K562 (cell line): ENCODE measurements at regions not wholly inside any gene's neighbourhood (a gene's known extent, or its start where the extent isn't known, plus 50 kb on each side); places are given as distances from the start of the nearest gene placed in this dataset.

Source experiments
- ATAC-seq: fragments of 200-7000 bp; cut with Tn5 transposase; 3 replicates; pipeline ENCODE4 v1.9.1; 2020; ENCODE audit warnings: moderate library complexity
- BruUV-seq: library from RNA; stranded (reverse); fragments of 400-500 nt; replicated peaks from 2 replicates; lab custom pipeline; 2021; lab: Mats Ljungman, UMichigan
- CTCF ChIA-PET: fragments of 300-600 bp; formaldehyde crosslinking; extraction: SDS; loops from one replicate; lab custom pipeline; 2021; ENCODE audit warnings: low intra/inter-chr PET ratio; lab: Yijun Ruan, JAX
- POLR2A ChIA-PET: fragments of 300-600, 350-650 bp; sonication (Branson Sonifier 250); formaldehyde crosslinking; extraction: SDS; loops from one replicate; lab custom pipeline; 2021; ENCODE audit warnings: antibody characterized with exemption, inconsistent platforms; lab: Yijun Ruan, JAX
- DNase-seq, 4 experiments: peaks; one replicate each; pipeline versions ENCODE4 v3.0.0 to v3.0.0-alpha.2; 2011 to 2018; ENCODE audit warnings: low spot score in 3 of 4, mixed read lengths in 3 of 4; ENCODE audit errors: extremely low read depth in 1 of 4
- FAIRE-seq: peaks from 2 replicates; lab custom pipeline; 2011; peaks lifted over from hg19 to GRCh38; lab: Jason Lieb, UNC
- H2AFZ ChIP-seq: 2 replicates; pipeline ENCODE4 v1.6.0; 2011; ENCODE audit warnings: low read depth, low read length, control low read depth, inconsistent platforms
- H3K27ac ChIP-seq: fragments of 200-600 bp; 3 replicates; pipeline ENCODE4 v1.8.0; 2011; ENCODE audit warnings: low read depth, mild to moderate bottlenecking, control low read depth, inconsistent platforms, low read length, moderate library complexity, mixed read lengths; ENCODE audit errors: extremely low read depth
- H3K27me3 ChIP-seq, 2 experiments: fragments of 300-600 bp in 1 of 2; 2 replicates in 1 of 2; 3 replicates in 1 of 2; pipeline versions ENCODE4 v1.6.0 to v1.8.0; 2011; ENCODE audit warnings: inconsistent platforms in 2 of 2, low read length in 2 of 2, mild to moderate bottlenecking in 1 of 2, mixed read lengths in 1 of 2, moderate library complexity in 1 of 2; ENCODE audit not compliant: control insufficient read depth in 2 of 2, insufficient read depth in 2 of 2
- H3K36me3 ChIP-seq: fragments of 300-600 bp; 3 replicates; pipeline ENCODE4 v1.8.0; 2011; ENCODE audit warnings: mild to moderate bottlenecking, low read length, inconsistent platforms; ENCODE audit not compliant: control insufficient read depth, insufficient read depth
- H3K4me1 ChIP-seq, 2 experiments: fragments of 200-600 bp in 1 of 2; replicated peaks in 1 of 2; 2 replicates in 1 of 2; 3 replicates in 1 of 2; pipeline versions ENCODE4 v1.5.1 to v1.8.0; 2011; ENCODE audit warnings: inconsistent platforms in 2 of 2, low read length in 2 of 2, mild to moderate bottlenecking in 1 of 2, mixed read lengths in 1 of 2, moderate library complexity in 1 of 2; ENCODE audit not compliant: control insufficient read depth in 2 of 2, insufficient read depth in 2 of 2
- H3K4me2 ChIP-seq: 2 replicates; pipeline ENCODE4 v1.6.1; 2011; ENCODE audit warnings: low read length, control low read depth, inconsistent platforms, mixed read lengths; ENCODE audit not compliant: insufficient read depth
- H3K4me3 ChIP-seq: fragments of 200-600 bp; sonication (generic), shearing (Covaris generic); 2 replicates; pipeline ENCODE4 v1.5.1; 2016; ENCODE audit warnings: control low read depth, inconsistent platforms
- H3K79me2 ChIP-seq: fragments of 200-600 bp; 3 replicates; pipeline ENCODE4 v1.8.0; 2011; ENCODE audit warnings: low read length, inconsistent platforms; ENCODE audit not compliant: control insufficient read depth, insufficient read depth
- H3K9ac ChIP-seq, 2 experiments: 2 replicates each; pipeline versions ENCODE4 v1.6.0 to v1.6.1; 2011; ENCODE audit warnings: low read depth in 2 of 2, low read length in 2 of 2, control low read depth in 1 of 2, inconsistent platforms in 1 of 2, mild to moderate bottlenecking in 1 of 2, mixed read lengths in 1 of 2; ENCODE audit not compliant: insufficient read depth in 1 of 2
- H3K9me1 ChIP-seq: one replicate; pipeline ENCODE4 v1.6.0; 2011; ENCODE audit warnings: inconsistent platforms, mild to moderate bottlenecking, low read length, moderate library complexity; ENCODE audit not compliant: control insufficient read depth, insufficient read depth
- H3K9me3 ChIP-seq: replicated peaks from 2 replicates; pipeline ENCODE4 v1.5.1; 2011; ENCODE audit warnings: low read depth, low read length, inconsistent platforms; ENCODE audit not compliant: control insufficient read depth, insufficient read depth
- H4K20me1 ChIP-seq: replicated peaks from 2 replicates; pipeline ENCODE4 v1.6.1; 2011; ENCODE audit warnings: low read length, inconsistent platforms, mixed read lengths; ENCODE audit not compliant: control insufficient read depth, insufficient read depth
- NONO ChIP-seq, 2 experiments: fragments of 200-400 bp in 1 of 2; fragments of 450-650 bp in 1 of 2; formaldehyde crosslinking in 1 of 2; IDR thresholded peaks; 2 replicates each; pipeline ENCODE4 v1.6.1; 2017; ENCODE audit warnings: low read depth in 2 of 2, mild to moderate bottlenecking in 2 of 2, moderate library complexity in 2 of 2, low read length in 1 of 2
- SMAD1 ChIP-seq: fragments of 150-350 bp; IDR thresholded peaks from 2 replicates; pipeline ENCODE4 v1.6.1; 2014; ENCODE audit warnings: low read length, low read depth; ENCODE audit not compliant: partially characterized antibody
- WGBS: fragments of 100-300 bp; shearing (Covaris generic); methylation state at CpG from one replicate; pipeline ENCODE4 v1.1.6; 2016; ENCODE audit warnings: low coverage, mixed read lengths; ENCODE audit not compliant: insufficient coverage; ENCODE audit errors: missing lambda C conversion rate; 5-methylcytosine and 5-hydroxymethylcytosine counted together
- in situ Hi-C: fragments of 300-500 bp; cut with MboI; formaldehyde crosslinking; loops from 4 replicates; pipeline ENCODE4 v1.15.0; 2018; ENCODE audit warnings: inconsistent platforms, mixed read lengths
- intact Hi-C: fragments of 100-400 bp; cut with micrococcal nuclease; formaldehyde crosslinking; loops from 2 replicates; pipeline ENCODE4 v1.14.2; 2022
- TF ChIP-seq, protein P1 (sequence below): fragments of 450-650 bp; IDR thresholded peaks from 2 replicates; pipeline ENCODE4 v1.6.1; 2017; ENCODE audit warnings: mild to moderate bottlenecking, moderate library complexity

- H3K4me3 ChIP-seq: no peak overlapping the region
- 0% methylated on average over 3 of the region's 3 CpGs for WGBS
- no peak overlapping the region for H3K27ac ChIP-seq
- H4K20me1 ChIP-seq: no peaks in the 10 kb centered on the region
- no peaks in the 10 kb centered on the region for H3K9me3 ChIP-seq
- TF ChIP-seq SMAD1: no peak
- TF ChIP-seq, protein P1, sequence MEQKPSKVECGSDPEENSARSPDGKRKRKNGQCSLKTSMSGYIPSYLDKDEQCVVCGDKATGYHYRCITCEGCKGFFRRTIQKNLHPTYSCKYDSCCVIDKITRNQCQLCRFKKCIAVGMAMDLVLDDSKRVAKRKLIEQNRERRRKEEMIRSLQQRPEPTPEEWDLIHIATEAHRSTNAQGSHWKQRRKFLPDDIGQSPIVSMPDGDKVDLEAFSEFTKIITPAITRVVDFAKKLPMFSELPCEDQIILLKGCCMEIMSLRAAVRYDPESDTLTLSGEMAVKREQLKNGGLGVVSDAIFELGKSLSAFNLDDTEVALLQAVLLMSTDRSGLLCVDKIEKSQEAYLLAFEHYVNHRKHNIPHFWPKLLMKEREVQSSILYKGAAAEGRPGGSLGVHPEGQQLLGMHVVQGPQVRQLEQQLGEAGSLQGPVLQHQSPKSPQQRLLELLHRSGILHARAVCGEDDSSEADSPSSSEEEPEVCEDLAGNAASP: no peak
- no peaks in the 10 kb centered on the region for H3K4me1 ChIP-seq
- FAIRE-seq (no peak), DNase-seq (no peak), ATAC-seq (no peak)
- H3K79me2 ChIP-seq: no peaks in the 10 kb centered on the region
- no peak overlapping the region for H3K4me2 ChIP-seq
- no TSS peak for BruUV-seq
- H2AFZ ChIP-seq: no peak overlapping the region
- H3K27me3 ChIP-seq: no peaks in the 10 kb centered on the region
- ChIA-PET POLR2A (no interaction called here), CTCF (no interaction called here)
- no peaks in the 10 kb centered on the region for H3K9me1 ChIP-seq
- no peaks in the 10 kb centered on the region for H3K36me3 ChIP-seq
- H3K9ac ChIP-seq: no peak overlapping the region
- intact Hi-C loops: no loop called here
- in situ Hi-C loops: no loop called here
Measured at GRCh38 chr1:198943484-198944187, 304.8 kb downstream of the PTPRC start.

DNA sequence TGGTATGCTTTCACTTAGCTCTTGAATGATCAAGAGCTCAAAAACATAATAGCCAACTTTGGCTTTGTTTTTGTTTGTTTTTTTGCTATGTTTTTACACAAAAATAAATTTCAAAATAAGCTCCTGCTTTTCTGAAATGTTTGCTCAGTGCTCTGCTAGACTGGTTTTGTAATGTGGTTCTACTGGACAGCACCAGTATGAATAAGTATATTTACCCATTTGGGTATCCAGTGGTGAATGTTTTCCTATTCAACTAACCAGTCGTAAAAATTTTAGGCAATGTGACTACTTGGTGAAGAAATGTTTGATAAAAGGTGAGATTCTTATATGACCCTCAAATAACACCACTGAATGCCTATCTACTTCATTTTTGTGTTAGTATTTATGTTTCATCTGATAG, 308.6 kb downstream of the PTPRC start:
- no TSS peak for BruUV-seq
- no peak for DNase-seq

More for the DNA sequence above, 308.6 kb downstream of the PTPRC start:
- no peaks in the 10 kb centered on the region for H3K9me3 ChIP-seq
- intact Hi-C loops: no loop called here
- H3K27ac ChIP-seq: no peak overlapping the region
- in situ Hi-C loops: no loop called here
- ChIA-PET POLR2A (no interaction called here), CTCF (no interaction called here)
- no peak for FAIRE-seq
- no peaks in the 10 kb centered on the region for H3K4me1 ChIP-seq
- no peak overlapping the region for H3K9ac ChIP-seq
- 0% methylated on average over 1 of the region's 1 CpG for WGBS
- H3K4me3 ChIP-seq: no peak overlapping the region
- H3K79me2 ChIP-seq: no peaks in the 10 kb centered on the region
- TF ChIP-seq NONO (IDR thresholded peaks at IDR 0.05; ENCODE audit: low read depth in 2 of 2, low read length in 1 of 2): no peak
- no peaks in the 10 kb centered on the region for H3K27me3 ChIP-seq
- H4K20me1 ChIP-seq: no peaks in the 10 kb centered on the region
- no peak overlapping the region for H2AFZ ChIP-seq
- no peaks in the 10 kb centered on the region for H3K9me1 ChIP-seq
- no peak overlapping the region for H3K4me2 ChIP-seq
- ATAC-seq: no peak
- no peaks in the 10 kb centered on the region for H3K36me3 ChIP-seq
